ENCODE measurements at regions not wholly inside any gene's neighbourhood (a gene's known extent, or its start where the extent isn't known, plus 50 kb on each side); places are given as distances from the start of the nearest gene placed in this dataset.

DNA sequence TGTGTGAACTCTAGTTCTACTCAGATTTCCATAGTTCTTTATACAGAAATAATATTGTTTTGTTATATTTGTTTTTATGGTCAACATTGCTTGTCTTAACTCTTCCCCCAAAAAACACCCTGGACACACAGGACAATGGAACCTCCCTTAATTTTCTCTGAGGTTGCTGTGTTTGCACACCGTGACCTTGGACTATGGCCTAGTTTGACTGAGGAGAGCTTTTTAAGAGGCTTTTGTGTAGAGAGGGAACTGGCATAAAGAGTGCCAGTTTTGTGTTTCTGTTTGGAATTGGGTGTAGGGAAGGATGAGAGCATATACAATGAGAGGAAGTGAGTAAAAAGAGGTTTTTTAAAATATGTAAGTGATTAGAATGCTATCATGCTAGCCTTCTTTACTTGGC, 101.1 kb upstream of the MEF2C start:
- DNase-seq = no peak

DNA sequence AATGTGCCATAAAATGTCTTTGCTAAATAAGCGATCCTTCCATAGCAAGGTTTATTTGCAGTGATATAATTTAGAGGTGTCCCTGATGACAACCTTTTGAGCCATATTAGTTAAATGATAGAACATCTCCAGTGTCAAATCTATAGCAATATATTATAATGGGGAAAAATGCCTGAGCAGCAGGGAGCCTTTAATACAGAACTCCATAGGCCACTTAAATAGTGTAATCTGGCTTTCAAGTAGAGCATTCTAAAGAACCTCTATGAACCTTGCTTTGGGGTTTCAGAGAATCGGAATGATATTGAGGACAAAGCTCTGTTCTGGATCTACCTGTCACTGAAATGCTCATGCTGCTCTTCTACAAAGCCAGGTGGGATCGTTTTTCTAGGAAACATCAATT, 96.7 kb upstream of the MEF2C start:
- DNase-seq = no peak

DNA sequence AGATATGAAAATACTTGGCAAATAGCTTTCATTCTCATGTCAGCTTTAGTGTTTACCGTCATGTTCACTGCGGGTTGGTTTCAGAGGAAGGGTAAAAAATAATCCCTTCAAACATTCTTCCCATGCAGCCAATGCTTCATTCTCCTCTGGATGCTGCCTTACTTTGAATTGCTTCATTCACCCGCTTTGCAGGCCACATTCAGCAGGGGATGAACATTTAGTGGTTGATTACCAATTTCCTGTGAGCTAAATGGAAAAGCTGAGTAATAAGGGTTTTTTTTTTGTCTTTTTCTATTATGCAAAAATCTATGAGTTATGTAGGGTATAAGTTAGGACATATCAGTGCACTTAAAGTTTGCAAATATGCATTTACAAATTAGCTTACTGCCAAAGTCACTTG, 96.3 kb upstream of the MEF2C start:
- peak; percentile 47 for DNase-seq

DNA sequence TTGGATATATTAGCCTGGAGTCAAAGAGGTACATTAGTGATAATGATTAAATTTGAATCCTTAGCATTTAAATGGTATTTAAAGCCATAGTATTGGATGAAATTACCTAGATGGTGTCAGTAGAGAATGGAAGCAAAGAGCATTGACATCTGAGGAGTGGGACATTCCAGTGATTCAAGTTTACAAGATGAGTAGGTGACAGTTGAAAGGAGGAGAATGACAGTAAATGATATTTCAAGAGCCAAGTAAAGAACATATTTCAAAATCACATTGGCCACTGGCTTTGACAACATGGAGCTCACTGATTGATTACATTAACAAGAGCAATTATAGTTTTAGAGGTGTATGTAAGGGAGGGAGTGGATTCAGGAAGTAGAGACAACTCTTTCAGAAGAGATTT, 93.9 kb upstream of the MEF2C start:
- no peak for DNase-seq

DNA sequence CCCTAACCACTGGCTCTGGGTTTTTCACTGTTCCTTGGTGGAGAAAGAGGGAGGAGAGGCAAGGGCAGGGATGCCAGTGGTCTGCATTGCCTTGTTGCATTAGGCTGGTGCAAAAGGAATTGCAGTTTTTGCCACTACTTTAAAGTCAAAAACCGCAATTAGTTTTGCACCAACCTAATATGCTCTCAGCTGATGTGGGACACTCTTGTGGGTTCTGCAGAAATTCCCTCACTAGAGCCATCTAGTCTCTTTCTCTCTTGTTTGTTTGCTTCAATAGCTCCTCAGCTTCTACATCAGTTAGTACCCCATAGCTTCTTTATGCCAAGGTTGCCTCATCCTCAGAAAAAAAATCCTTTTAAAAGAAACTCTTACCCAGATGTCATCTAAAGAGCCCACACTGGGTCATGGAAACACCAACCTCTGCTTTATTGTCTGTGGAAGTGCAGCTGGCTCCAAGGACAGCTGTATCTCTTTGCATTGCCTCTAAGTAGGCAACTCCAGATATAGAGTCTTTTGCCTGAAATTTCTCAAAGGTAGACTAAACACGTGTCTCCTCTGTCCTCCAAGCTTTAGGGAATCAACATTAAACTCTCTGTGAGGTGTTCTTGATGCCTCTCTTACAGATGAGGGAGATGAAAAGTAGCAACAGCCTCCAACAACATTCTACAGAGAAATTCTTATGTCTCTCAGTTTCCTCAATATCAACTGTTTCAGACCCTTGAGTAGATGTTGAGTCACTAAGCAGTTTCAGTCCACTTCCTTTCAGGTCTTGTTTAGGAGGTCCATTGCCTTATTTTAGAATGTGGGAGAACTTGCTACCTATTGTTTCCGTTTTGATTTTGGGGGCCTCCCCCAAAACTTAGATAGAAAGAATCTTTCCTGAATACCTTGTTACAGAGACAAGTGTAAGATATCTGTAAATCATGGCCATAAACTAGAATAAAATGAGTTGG, 84.9 kb upstream of the MEF2C start:
- DNase-seq = no peak

DNA sequence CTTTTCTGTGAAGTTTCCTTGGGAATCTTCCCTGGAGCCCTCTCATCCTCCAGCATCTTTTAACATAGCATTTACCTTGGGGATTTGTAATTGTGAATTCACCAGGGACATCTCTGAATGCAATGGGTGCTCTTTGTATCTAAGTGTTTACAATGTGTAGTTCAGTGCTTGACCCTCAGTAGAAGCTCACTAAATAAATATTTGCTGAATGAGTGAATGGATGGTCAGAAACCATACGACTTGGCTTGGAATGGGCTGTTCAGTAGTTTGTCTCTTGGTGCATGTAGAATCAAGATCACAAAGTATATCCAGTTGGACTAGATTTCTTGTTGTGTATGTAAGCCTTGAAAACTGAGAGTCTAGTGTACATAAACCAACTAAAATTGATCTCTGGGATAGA, 81.8 kb upstream of the MEF2C start:
- no peak for DNase-seq

DNA sequence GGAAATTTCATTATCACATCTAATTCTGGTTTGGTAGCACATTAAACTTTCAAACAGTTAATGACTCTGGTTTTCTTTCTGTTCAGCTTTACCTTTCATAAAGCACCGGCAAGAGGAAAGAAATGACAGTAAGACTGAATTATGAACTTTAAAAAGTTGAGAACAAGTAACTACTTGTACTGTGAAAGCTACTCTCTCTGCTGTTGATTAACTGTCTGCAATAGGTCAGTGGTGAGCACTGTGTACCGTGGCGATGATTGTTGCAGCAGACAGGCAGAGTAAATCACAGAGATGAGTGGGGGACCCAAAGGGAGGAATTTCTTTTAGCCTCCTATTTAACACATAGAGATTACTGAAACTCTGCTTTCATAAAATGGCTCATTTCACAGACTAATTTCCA, 74.0 kb upstream of the MEF2C start:
- DNase-seq = no peak

DNA sequence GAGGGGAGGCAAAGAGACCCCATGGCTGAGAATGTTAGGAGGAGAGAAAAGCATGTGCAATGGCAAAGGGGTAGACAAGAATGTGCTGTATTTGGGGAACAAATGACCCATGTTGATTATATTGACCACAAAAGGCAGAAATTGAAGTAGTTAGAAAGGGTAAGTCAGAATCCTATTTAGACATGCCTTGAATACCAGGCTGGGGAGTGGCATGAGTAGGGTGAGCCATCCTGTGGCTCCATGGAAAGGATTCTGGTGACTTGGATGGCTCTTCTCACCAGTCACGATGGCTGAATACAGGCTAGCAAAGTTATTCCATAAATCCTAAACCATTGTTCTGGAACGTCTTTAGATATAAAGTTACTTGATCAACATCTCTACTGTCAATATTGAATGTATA, 73.4 kb upstream of the MEF2C start:
- DNase-seq = no peak

DNA sequence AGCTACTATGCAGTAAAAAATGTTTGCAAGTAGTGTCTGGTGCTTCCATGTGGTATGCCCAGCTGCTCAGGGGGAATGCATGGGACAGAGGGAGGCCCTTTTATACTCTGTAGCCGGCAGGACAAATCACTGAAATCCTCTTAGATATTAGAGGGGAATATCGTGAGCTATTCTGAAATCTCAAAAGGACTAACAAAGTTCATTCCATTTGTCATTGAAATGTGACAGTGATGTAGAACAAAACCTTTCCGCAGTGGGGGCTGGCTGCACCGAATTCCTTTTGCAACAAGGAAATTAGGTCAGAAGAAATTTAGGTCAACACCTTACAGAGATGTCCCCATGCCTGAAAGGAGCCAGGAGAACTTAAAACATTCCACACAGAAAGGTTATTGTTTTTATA, 72.4 kb upstream of the MEF2C start:
- no peak for DNase-seq

DNA sequence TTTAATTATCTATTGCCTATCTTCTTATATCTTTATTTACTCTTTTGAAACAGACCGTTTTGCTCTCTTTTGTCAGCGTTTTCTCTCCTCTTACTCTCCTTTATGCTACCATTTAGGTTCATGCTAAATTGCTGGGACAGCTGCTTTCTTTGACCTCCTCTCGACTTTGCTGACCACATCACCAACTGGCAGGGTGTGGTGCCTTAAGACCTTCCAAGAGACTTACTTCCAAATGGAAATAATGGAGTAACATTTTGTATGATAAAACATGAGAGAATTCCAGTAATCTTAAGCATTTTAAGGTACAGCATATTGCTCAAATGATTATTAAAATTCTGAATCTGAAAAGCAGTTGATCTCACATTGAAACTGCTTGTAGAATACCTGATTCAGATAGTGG, 71.5 kb upstream of the MEF2C start:
- no peak for DNase-seq

DNA sequence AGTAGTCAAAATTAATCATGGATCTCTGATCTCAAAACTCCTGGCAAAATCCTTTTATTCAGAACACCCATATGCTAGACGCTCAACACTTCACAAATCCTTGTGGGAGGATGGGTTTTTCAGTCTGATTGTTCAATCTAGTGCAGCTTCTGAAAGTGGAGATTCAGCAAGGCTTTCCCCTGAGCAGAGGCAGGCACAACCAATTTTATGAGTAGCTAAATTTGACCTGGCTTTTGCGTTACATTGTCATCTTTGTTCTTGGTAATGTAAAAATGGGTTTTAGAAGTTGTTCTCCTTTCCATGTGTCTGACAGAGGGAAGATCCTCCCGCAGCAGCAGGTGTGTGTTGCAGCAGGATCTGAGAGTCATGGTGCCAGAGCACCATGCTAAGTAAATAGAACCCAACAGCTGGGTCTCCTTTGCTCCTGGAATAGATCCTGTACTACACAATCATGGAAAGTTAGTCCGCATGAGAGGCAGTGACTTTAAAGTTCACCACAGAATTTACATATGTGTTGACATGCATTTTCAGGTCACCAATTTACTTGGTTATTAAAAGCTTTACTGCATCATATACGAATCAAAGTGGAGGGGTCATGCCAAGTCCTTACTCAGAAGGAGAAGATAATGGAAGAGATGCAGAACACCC, 70.1 kb upstream of the MEF2C start:
- DNase-seq = no peak

DNA sequence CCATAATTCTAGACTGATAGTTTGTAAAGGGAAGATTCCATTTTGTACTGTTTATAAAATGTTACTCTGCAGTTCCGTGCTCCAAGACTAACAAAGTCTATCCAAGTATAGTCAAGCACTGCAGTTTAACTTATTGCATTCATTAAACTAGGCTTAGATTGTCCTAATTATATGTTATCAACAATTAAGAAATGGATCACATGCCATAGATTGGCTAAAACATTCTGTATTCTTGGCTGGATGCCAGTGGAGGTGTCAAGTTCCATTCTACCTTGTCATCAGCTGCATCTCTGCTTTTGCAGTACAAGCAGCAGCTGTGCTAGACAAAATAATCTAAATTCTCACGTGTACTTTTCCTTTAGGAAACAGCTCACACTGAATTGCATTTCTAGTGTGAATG, 69.4 kb upstream of the MEF2C start:
- DNase-seq = no peak

DNA sequence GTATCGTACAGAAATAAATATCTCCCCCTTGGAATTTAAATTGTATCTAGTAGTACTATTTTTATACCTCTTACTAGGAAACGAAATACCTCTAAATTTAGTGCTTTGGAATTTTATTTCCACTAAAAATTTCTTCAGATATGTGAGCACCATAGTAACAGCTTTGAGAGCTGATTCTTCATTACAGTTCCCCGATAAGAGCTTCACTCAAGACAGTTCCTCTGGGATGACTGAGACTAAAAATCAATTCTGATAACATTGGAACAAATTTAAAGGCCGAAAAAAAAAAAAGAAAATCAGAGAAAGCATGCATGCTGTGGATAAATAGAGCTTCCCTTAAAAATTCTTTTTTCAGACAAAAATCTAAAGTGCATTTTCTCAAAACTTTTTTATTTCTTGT, 68.5 kb upstream of the MEF2C start:
- no peak for DNase-seq

DNA sequence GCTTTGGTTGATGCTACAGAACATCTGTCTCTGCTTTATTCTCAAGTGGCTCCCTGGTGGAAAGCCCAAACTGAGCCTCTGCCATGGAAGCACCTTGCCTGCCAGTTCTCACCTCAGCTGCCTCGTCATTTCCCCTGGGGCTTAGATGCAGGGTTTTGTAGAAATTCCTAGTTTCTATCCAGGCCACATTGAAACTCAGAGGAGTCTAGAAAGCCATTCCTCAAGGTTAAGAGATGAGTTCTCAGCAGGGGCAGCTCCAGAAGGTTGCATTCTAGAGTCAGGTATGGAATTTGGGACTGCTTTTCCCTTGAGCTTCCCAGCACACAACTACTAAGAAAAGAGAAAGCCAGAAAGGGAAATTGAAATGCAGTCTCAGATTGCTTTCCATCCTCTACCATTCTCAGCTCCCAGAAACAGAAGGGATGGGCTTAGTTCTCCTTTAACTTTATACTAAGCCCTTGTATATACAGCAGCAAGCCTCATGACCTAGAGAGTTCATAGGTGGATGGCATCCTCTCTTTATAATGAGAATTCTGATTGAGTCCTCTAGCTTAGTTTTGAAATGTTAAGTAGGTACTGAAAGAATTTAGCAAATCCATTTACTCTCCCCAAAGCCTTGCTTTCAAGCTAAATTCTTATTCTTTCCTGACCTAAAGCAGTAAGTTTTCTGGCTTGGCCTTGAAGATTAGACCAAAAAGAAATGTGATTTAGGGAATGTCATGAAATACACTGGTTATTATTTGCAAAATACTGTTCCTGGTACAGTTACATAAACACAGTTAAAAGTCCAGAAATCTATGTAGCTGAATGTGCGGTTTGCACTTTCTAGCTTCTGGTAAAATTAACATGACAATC, 66.0 kb upstream of the MEF2C start:
- no peak for DNase-seq

DNA sequence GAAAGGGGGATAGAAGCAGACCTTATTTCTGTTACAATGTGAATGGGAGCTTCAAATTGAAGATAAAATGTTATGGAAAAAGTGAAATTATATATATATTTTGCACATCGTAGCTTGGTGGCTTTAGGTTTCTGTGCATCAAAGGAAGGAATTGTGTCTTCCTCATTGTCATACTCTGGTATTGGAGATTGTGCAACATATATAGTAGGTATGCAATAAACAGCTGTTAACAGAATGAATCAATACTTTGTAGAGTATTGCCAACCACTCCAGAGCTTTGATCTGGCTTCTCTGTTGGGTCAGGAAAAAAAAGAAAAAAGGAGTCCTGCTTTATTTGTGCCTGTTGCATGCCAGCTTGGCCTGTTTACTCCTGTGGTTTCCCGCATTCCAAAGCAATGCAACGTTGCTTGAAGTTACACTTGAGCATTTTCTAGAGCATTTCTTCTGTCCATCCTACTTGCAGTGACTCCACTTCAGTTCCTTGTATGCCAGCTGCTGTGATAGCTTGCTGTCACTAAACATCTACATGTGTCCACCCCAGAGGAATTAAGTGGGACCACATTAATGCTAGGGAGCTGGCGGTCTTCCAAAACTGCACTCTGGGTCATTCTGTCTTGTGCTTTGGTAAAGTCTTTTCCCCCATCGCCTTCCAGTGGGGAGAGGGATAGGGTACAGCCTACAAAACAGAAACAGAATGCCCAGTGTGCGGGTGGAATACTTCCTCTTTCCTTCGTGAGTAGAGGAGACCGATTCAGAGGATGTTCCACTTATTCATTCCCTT, 62.0 kb upstream of the MEF2C start:
- no peak for DNase-seq

DNA sequence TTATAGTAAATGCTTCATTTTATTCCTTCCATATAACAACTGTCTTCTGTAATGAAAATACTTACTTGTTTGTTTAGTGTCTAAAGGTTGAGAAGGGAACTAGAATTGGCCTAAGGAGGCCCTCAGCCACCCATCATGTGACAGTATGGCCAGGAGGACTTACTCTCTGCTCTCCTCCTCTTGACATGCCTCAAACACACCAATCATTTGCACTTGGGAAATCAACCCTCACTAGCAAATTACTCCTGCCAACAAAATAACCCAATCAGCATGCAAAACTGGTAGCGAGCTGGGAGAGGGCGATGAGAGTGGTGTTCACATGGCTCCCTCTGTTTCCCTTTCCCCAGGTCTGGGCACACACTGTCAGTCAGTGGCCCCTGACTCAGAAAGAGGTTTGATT, 58.6 kb upstream of the MEF2C start:
- no peak for DNase-seq

DNA sequence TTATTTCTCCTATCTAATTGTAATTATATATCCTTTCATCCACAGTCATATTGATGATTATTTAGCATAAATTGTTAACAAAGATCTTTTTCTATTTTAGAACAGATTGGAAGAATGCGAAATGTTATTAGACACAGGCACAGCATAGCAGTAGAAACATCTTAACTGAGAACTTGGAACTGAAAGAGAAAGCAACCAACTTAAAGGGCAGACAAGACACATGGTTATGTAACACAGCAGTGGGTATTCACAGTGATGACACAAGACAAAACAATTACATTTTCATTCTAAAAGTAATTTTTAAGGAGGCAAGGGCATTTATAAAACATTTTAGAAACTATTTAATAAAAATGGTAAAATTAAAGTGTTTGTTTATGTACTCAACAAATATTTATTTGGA, 57.7 kb upstream of the MEF2C start:
- DNase-seq = no peak

DNA sequence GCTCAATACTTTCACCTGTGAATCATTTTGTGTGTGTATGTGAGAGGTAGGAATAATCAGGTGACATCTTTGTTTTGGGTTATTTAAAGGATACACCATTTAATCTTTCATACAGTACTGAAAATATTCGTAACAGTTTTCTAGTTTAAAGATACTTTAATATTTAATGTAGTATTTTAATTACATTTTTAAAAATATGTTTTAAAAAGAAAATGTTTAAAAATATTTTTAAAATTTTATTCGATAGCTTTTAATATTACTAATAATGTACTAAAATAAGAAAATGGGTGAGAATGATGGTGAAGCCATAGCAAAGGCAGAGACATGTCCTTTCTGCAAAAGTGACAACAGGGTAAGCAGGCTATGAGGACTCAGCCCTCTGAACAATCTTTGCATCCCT, 56.3 kb upstream of the MEF2C start:
- no peak for DNase-seq

DNA sequence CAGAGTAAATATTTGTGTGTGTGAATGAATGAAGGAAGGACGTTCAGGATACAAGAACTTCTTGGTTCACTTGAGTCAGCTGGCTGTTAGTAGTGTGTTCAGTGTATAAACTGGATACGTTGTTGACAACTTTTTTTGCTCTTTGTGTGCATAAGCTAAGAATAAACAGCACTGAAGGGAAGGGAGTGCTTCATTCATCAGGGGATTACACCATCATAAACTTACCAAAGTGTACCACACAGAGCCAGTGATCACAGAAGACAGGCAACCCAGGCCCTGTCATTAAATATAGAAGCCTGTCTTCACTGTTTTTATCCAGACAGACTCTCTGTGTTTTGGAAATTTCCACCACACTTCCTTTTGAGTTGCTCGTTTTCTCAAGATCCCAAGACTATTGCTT, 55.5 kb upstream of the MEF2C start:
- no peak for DNase-seq

DNA sequence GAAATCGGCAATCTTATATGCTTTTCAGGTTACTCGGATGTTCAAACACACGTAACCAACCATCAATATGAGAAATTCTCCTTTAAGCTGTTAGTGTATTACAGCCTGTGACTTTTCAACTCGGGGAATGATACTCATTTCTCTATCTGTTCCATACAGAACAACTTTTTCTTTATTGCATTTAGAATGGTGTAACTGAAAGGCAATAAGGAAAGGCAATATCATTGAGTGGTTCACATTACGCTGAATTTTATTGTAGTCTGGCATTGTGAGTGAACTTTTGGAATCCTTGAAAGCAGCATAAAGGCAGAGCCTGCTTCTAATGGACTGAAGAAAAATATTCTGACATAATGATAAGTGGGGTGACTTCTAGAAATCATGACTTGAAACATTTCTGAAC, 54.4 kb upstream of the MEF2C start:
- no peak for DNase-seq

DNA sequence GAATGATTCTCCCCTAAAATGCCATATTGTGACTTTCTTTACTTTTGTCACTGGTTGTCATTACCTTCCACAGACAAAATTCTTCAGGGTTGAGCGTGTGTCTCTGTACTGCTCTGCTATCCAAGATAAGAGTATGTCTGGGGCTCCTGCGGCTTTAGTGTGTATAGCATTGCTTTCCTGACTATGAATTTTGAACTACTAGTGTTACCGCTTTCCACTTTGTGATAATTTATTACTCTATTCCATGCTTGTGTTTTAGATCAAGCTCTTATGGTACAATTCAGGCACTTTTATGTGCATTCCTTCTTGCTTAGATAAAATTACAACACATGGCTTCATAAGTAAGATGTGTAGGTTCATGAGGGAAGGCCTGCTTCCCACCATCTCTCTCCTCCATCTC, 51.5 kb upstream of the MEF2C start:
- DNase-seq = no peak

Measured in activated CD4-positive, alpha-beta T cell treated with anti-CD3 and anti-CD28 coated beads, Interleukin-2, Interleukin-6, amounts not matched to agents 100 ng/mL and 50 ng/mL, durations not matched to agents 16 hours and 8 hours (primary cell).